H1 (cell line): ENCODE measurements at regions not wholly inside any gene's neighbourhood (a gene's known extent, or its start where the extent isn't known, plus 50 kb on each side); places are given as distances from the start of the nearest gene placed in this dataset.

Source experiments
- CEBPB ChIP-seq: IDR thresholded peaks from 2 replicates; pipeline ENCODE4 v1.6.1; 2012; ENCODE audit warnings: low read depth, low read length
- EP300 ChIP-seq, 2 experiments: IDR thresholded peaks; 1 replicate in 1 of 2; 2 replicates in 1 of 2; pipeline ENCODE4 v1.6.1; 2011 to 2012; ENCODE audit warnings: low read depth in 2 of 2, low read length in 2 of 2, mild to moderate bottlenecking in 2 of 2, borderline replicate concordance in 1 of 2, inconsistent platforms in 1 of 2, moderate library complexity in 1 of 2
- EZH2 ChIP-seq: fragments of 200-600 bp; sonication (generic); IDR thresholded peaks from 2 replicates; pipeline ENCODE4 v1.7.1; 2012; ENCODE audit warnings: low read depth, mild to moderate bottlenecking, moderate library complexity, low read length, inconsistent platforms; ENCODE audit not compliant: severe bottlenecking
- POLR2A ChIP-seq, 2 experiments: IDR thresholded peaks; 1 replicate in 1 of 2; 2 replicates in 1 of 2; pipeline ENCODE4 v1.6.1; 2011; ENCODE audit warnings: low read depth in 2 of 2, low read length in 2 of 2, mild to moderate bottlenecking in 2 of 2; ENCODE audit errors: control extremely low read depth in 1 of 2
- POLR2AphosphoS5 ChIP-seq: IDR thresholded peaks from 2 replicates; pipeline ENCODE4 v1.6.1; 2011; ENCODE audit warnings: low read depth, low read length
- RFX5 ChIP-seq: IDR thresholded peaks from 2 replicates; pipeline ENCODE4 v1.6.1; 2011; ENCODE audit warnings: low read depth, low read length, improper control_type of control experiment, borderline replicate concordance
- RXRA ChIP-seq: IDR thresholded peaks from 2 replicates; pipeline ENCODE4 v1.6.1; 2011; ENCODE audit warnings: low read depth, mild to moderate bottlenecking, low read length, moderate library complexity; ENCODE audit not compliant: insufficient read depth
- TF ChIP-seq, protein P1 (sequence below): IDR thresholded peaks from 2 replicates; pipeline ENCODE4 v1.6.1; 2012; ENCODE audit warnings: inconsistent platforms
- TF ChIP-seq, protein P2 (sequence below), 3 experiments: IDR thresholded peaks; 1 replicate in 2 of 3; 2 replicates in 1 of 3; pipeline versions ENCODE4 v1.5.1 to v1.6.1; 2011; ENCODE audit warnings: low read length in 3 of 3, mild to moderate bottlenecking in 3 of 3, inconsistent platforms in 2 of 3, low read depth in 1 of 3, moderate library complexity in 1 of 3; ENCODE audit not compliant: insufficient read depth in 1 of 3; ENCODE audit errors: control extremely low read depth in 1 of 3

GRCh38 chrX:40514376-40514775 is 66.4 kb upstream of the ATP6AP2 start:
- no peak for TF ChIP-seq RXRA
- TF ChIP-seq, protein P1, sequence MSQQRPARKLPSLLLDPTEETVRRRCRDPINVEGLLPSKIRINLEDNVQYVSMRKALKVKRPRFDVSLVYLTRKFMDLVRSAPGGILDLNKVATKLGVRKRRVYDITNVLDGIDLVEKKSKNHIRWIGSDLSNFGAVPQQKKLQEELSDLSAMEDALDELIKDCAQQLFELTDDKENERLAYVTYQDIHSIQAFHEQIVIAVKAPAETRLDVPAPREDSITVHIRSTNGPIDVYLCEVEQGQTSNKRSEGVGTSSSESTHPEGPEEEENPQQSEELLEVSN, result no peak
- TF ChIP-seq EZH2, result no peak
- TF ChIP-seq, protein P2, sequence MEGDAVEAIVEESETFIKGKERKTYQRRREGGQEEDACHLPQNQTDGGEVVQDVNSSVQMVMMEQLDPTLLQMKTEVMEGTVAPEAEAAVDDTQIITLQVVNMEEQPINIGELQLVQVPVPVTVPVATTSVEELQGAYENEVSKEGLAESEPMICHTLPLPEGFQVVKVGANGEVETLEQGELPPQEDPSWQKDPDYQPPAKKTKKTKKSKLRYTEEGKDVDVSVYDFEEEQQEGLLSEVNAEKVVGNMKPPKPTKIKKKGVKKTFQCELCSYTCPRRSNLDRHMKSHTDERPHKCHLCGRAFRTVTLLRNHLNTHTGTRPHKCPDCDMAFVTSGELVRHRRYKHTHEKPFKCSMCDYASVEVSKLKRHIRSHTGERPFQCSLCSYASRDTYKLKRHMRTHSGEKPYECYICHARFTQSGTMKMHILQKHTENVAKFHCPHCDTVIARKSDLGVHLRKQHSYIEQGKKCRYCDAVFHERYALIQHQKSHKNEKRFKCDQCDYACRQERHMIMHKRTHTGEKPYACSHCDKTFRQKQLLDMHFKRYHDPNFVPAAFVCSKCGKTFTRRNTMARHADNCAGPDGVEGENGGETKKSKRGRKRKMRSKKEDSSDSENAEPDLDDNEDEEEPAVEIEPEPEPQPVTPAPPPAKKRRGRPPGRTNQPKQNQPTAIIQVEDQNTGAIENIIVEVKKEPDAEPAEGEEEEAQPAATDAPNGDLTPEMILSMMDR (IDR thresholded peaks at IDR 0.05; ENCODE audit: control extremely low read depth in 1 of 3, insufficient read depth in 1 of 3, low read depth in 1 of 3, low read length in 3 of 3), result no peak
- no peak for TF ChIP-seq CEBPB
- TF ChIP-seq RFX5, result no peak
- no peak for TF ChIP-seq POLR2AphosphoS5
- no peak for TF ChIP-seq EP300 (IDR thresholded peaks at IDR 0.05; ENCODE audit: borderline replicate concordance in 1 of 2, low read depth in 2 of 2, low read length in 2 of 2)
- TF ChIP-seq POLR2A (IDR thresholded peaks at IDR 0.05; ENCODE audit: control extremely low read depth in 1 of 2, low read depth in 2 of 2, low read length in 2 of 2), result no peak
